Trophoblast cell (in vitro differentiated cells and primary cell): ENCODE measurements at regions not wholly inside any gene's neighbourhood (a gene's known extent, or its start where the extent isn't known, plus 50 kb on each side); places are given as distances from the start of the nearest gene placed in this dataset.

Source experiments
- DNase-seq, 2 donors: peaks; one replicate each; pipeline ENCODE4 v3.0.0-alpha.2; 2016
- H2AFZ ChIP-seq: 2 replicates; pipeline ENCODE4 v1.6.1; 2013; ENCODE audit warnings: low read length, moderate library complexity, mild to moderate bottlenecking; ENCODE audit not compliant: insufficient read depth, poor library complexity
- H2AK5ac ChIP-seq: 2 replicates; pipeline ENCODE4 v1.6.1; 2013; ENCODE audit warnings: mild to moderate bottlenecking, low read length
- H2BK120ac ChIP-seq: 2 replicates; pipeline ENCODE4 v1.6.1; 2013; ENCODE audit warnings: low read length, mild to moderate bottlenecking, moderate library complexity; ENCODE audit not compliant: insufficient read depth, poor library complexity
- H2BK12ac ChIP-seq: 2 replicates; pipeline ENCODE4 v1.6.1; 2013; ENCODE audit warnings: mild to moderate bottlenecking, low read length, moderate library complexity
- H2BK5ac ChIP-seq: 2 replicates; pipeline ENCODE4 v1.6.1; 2013; ENCODE audit warnings: low read length, low read depth, moderate library complexity, mild to moderate bottlenecking; ENCODE audit not compliant: poor library complexity
- H3K14ac ChIP-seq: 2 replicates; pipeline ENCODE4 v1.6.1; 2013; ENCODE audit warnings: mild to moderate bottlenecking, low read length
- H3K18ac ChIP-seq: 2 replicates; pipeline ENCODE4 v1.6.1; 2013; ENCODE audit warnings: mild to moderate bottlenecking, low read length
- H3K23ac ChIP-seq: 2 replicates; pipeline ENCODE4 v1.6.1; 2013; ENCODE audit warnings: low read length
- H3K27ac ChIP-seq: 2 replicates; pipeline ENCODE4 v1.5.1; 2013; ENCODE audit warnings: low read depth, mild to moderate bottlenecking, inconsistent platforms, low read length, moderate library complexity
- H3K27me3 ChIP-seq: 2 replicates; pipeline ENCODE4 v1.6.1; 2013; ENCODE audit warnings: inconsistent platforms, mild to moderate bottlenecking, low read length, moderate library complexity; ENCODE audit not compliant: insufficient read depth
- H3K36me3 ChIP-seq, 2 experiments: 1 replicate in 1 of 2; 2 replicates in 1 of 2; pipeline ENCODE4 v1.6.1; 2013; ENCODE audit warnings: low read length in 2 of 2, mild to moderate bottlenecking in 2 of 2, moderate library complexity in 1 of 2; ENCODE audit not compliant: insufficient read depth in 2 of 2, control insufficient read depth in 1 of 2
- H3K4ac ChIP-seq: 2 replicates; pipeline ENCODE4 v1.6.1; 2013; ENCODE audit warnings: low read depth, mild to moderate bottlenecking, low read length, moderate library complexity
- H3K4me1 ChIP-seq, 2 experiments: 1 replicate in 1 of 2; 2 replicates in 1 of 2; pipeline ENCODE4 v1.6.1; 2013; ENCODE audit warnings: low read length in 2 of 2, mild to moderate bottlenecking in 2 of 2, moderate library complexity in 1 of 2; ENCODE audit not compliant: insufficient read depth in 2 of 2, control insufficient read depth in 1 of 2
- H3K4me2 ChIP-seq: 2 replicates; pipeline ENCODE4 v1.6.1; 2013; ENCODE audit warnings: inconsistent platforms, mild to moderate bottlenecking, low read length, moderate library complexity
- H3K4me3 ChIP-seq: 2 replicates; pipeline ENCODE4 v1.5.1; 2013; ENCODE audit warnings: mild to moderate bottlenecking, low read depth, low read length, inconsistent platforms
- H3K79me1 ChIP-seq: one replicate; pipeline ENCODE4 v1.6.1; 2013; ENCODE audit warnings: low read length
- H3K79me2 ChIP-seq: 2 replicates; pipeline ENCODE4 v1.6.1; 2013; ENCODE audit warnings: low read length, mild to moderate bottlenecking; ENCODE audit not compliant: control insufficient read depth, insufficient read depth, poor library complexity
- H3K9ac ChIP-seq: 2 replicates; pipeline ENCODE4 v1.6.1; 2013; ENCODE audit warnings: mild to moderate bottlenecking, low read length
- H3K9me3 ChIP-seq: 2 replicates; pipeline ENCODE4 v1.6.1; 2013; ENCODE audit warnings: low read depth, mild to moderate bottlenecking, control low read depth, inconsistent platforms, low read length; ENCODE audit not compliant: insufficient read depth
- H4K12ac ChIP-seq: 2 replicates; pipeline ENCODE4 v1.6.1; 2013; ENCODE audit warnings: low read depth, mild to moderate bottlenecking, low read length, moderate library complexity
- H4K8ac ChIP-seq: 2 replicates; pipeline ENCODE4 v1.6.1; 2013; ENCODE audit warnings: low read depth, mild to moderate bottlenecking, low read length, moderate library complexity
- H4K91ac ChIP-seq: one replicate; pipeline ENCODE4 v1.6.1; 2013; ENCODE audit warnings: low read depth, mild to moderate bottlenecking, low read length, moderate library complexity
- WGBS: extraction: QIAGEN DNeasy Blood & Tissue Kit; methylation state at CpG from one replicate; pipeline ENCODE4 v1.1.7; 2013; ENCODE audit warnings: missing lambda C conversion rate; ENCODE audit not compliant: insufficient read length, insufficient coverage; ENCODE audit errors: extremely low coverage; 5-methylcytosine and 5-hydroxymethylcytosine counted together

DNA sequence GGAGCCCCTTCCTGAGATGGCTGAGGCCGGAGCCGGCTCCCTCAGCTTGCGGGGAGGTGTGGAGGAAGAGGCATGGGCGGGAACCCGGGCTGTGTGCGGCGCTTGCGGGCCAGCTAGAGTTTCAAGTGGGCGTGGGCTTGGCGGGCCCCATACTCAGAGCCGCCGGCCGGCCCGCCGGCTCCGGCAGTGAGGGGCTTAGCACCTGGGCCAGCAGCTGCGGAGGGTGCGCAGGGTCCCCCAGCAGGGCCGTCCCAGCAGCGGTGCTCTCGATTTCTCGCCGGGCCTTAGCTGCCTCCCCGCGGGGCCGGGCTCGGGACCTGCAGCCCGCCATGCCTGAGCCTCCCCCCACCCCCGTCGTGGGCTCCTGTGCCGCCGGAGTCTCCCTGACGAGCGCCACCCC lies 67.9 kb upstream of the SLC28A3 start:
- no peak overlapping the region for H4K8ac ChIP-seq
- no peak overlapping the region for H2BK5ac ChIP-seq
- H3K79me1 ChIP-seq: no peaks in the 10 kb centered on the region
- no peak overlapping the region for H3K9ac ChIP-seq
- no CpG with 5 or more reads among the region's 34 CpGs for WGBS
- no peak overlapping the region for H3K4me3 ChIP-seq
- H3K9me3 ChIP-seq: peaks cover 2% of the 10 kb centered on the region
- H3K79me2 ChIP-seq: no peaks in the 10 kb centered on the region
- no peak overlapping the region for H4K91ac ChIP-seq
- no peak overlapping the region for H3K18ac ChIP-seq
- no peak overlapping the region for H4K12ac ChIP-seq
- H2BK12ac ChIP-seq: no peak overlapping the region
- DNase-seq: no peak
- H3K4me1 ChIP-seq: no peaks in the 10 kb centered on the region
- no peak overlapping the region for H3K14ac ChIP-seq
- no peak overlapping the region for H3K23ac ChIP-seq
- H3K27ac ChIP-seq: no peak overlapping the region
- H3K27me3 ChIP-seq: no peaks in the 10 kb centered on the region
- no peak overlapping the region for H3K4me2 ChIP-seq
- no peak overlapping the region for H2AK5ac ChIP-seq
- H3K36me3 ChIP-seq: no peaks in the 10 kb centered on the region
- H3K4ac ChIP-seq: no peak overlapping the region
- no peak overlapping the region for H2AFZ ChIP-seq
- H2BK120ac ChIP-seq: no peak overlapping the region

- no peak overlapping the region for H2BK5ac ChIP-seq
- no peak overlapping the region for H3K4me3 ChIP-seq
- H3K23ac ChIP-seq: no peak overlapping the region
- no peak overlapping the region for H4K8ac ChIP-seq
- no peak overlapping the region for H4K91ac ChIP-seq
- no peak overlapping the region for H3K4ac ChIP-seq
- no peak overlapping the region for H2AK5ac ChIP-seq
- no peak overlapping the region for H3K4me2 ChIP-seq
- no peak for DNase-seq
- no peak overlapping the region for H3K27ac ChIP-seq
- H3K79me2 ChIP-seq: no peaks in the 10 kb centered on the region
- no CpG with 5 or more reads among the region's 6 CpGs for WGBS
- no peaks in the 10 kb centered on the region for H3K4me1 ChIP-seq
- H2AFZ ChIP-seq: no peak overlapping the region
- H3K18ac ChIP-seq: no peak overlapping the region
- no peak overlapping the region for H2BK12ac ChIP-seq
- no peak overlapping the region for H2BK120ac ChIP-seq
- H3K27me3 ChIP-seq: no peaks in the 10 kb centered on the region
- no peak overlapping the region for H3K14ac ChIP-seq
- peaks cover 2% of the 10 kb centered on the region for H3K9me3 ChIP-seq
- no peaks in the 10 kb centered on the region for H3K79me1 ChIP-seq
- H3K36me3 ChIP-seq: no peaks in the 10 kb centered on the region
- H3K9ac ChIP-seq: no peak overlapping the region
- no peak overlapping the region for H4K12ac ChIP-seq
These were observed 71.2 kb upstream of the SLC28A3 start for GRCh38 chr9:84411683-84412267.

DNA sequence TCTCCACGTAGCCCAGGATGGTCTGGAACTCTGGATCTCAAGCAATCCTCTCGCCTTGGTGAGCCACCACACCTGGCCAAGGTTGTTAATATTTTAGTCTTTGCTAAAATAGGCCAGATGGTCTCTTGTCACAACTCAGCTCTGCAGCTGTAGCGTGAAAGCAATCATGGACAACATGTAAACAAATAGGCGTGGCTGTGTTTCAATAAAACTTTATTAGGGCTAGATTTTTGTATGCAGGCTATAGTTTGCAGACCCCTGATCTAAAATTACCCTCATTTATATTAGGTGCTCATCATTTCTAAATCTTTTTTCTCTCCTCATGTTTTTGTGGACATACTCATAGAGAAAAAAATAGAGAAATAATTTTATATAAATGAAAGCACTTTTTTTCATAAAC lies 72.1 kb upstream of the SLC28A3 start:
- Histone ChIP-seq H2BK12ac (no peak overlapping the region), H3K79me1 (no peaks in the 10 kb centered on the region), H3K4me3 (no peak overlapping the region), H3K79me2 (no peaks in the 10 kb centered on the region), H3K9ac (no peak overlapping the region), H3K9me3 (peaks cover 2% of the 10 kb centered on the region), H3K36me3 (no peaks in the 10 kb centered on the region), H2BK5ac (no peak overlapping the region), H3K18ac (no peak overlapping the region), H3K4me2 (no peak overlapping the region), H3K4ac (no peak overlapping the region), H3K27me3 (no peaks in the 10 kb centered on the region), H3K27ac (no peak overlapping the region), H3K4me1 (no peaks in the 10 kb centered on the region), H4K91ac (no peak overlapping the region), H2AFZ (no peak overlapping the region), H4K12ac (no peak overlapping the region), H2AK5ac (no peak overlapping the region), H2BK120ac (no peak overlapping the region), H4K8ac (no peak overlapping the region), H3K14ac (no peak overlapping the region), H3K23ac (no peak overlapping the region)
- DNase-seq: no peak
- WGBS: no CpG with 5 or more reads among the region's 4 CpGs

GRCh38 chr9:84413301-84413700 lies 72.7 kb upstream of the SLC28A3 start:
- Histone ChIP-seq H3K9ac (no peak overlapping the region), H3K9me3 (peaks cover 2% of the 10 kb centered on the region), H3K79me2 (no peaks in the 10 kb centered on the region), H3K4ac (no peak overlapping the region), H2AK5ac (no peak overlapping the region), H3K18ac (no peak overlapping the region), H3K27ac (no peak overlapping the region), H4K91ac (no peak overlapping the region), H3K4me1 (no peaks in the 10 kb centered on the region), H2BK120ac (no peak overlapping the region), H3K4me2 (no peak overlapping the region), H4K12ac (no peak overlapping the region), H3K4me3 (no peak overlapping the region), H3K14ac (no peak overlapping the region), H3K23ac (no peak overlapping the region), H3K27me3 (no peaks in the 10 kb centered on the region), H2BK5ac (no peak overlapping the region), H3K79me1 (no peaks in the 10 kb centered on the region), H3K36me3 (no peaks in the 10 kb centered on the region), H4K8ac (no peak overlapping the region), H2AFZ (no peak overlapping the region), H2BK12ac (no peak overlapping the region)
- no CpG with 5 or more reads among the region's 3 CpGs for WGBS
- DNase-seq: no peak
